GM19238 (cell line): ENCODE measurements at regions not wholly inside any gene's neighbourhood (a gene's known extent, or its start where the extent isn't known, plus 50 kb on each side); places are given as distances from the start of the nearest gene placed in this dataset.
"Not testable (repeated sequence)": the region's sequence is repeated elsewhere in the genome, so short reads cannot be mapped to it uniquely, and the experiment has no call there.

Experiments
- DNase-seq: peaks from one replicate; pipeline ENCODE4 v3.0.0; 2011; ENCODE audit warnings: low spot score; ENCODE audit not compliant: insufficient read length

- peak; percentile 8 for DNase-seq
Observed at GRCh38 chr1:166489670-166490436, 323.1 kb upstream of the FAM78B start.

GRCh38 chr1:166490437-166490991, 323.7 kb upstream of the FAM78B start:
- peak; percentile 23 for DNase-seq

GRCh38 chr1:166493765-166494164, 327.0 kb upstream of the FAM78B start:
- DNase-seq, result not testable (repeated sequence)

GRCh38 chr1:166507347-166507746, 331.9 kb upstream of the POGK start:
- DNase-seq, result no peak

- DNase-seq, result no peak
Observed at GRCh38 chr1:166511761-166512160, 327.5 kb upstream of the POGK start.

- DNase-seq, result no peak
Observed at GRCh38 chr1:166514067-166514466, 325.2 kb upstream of the POGK start.

- no peak for DNase-seq
Observed at GRCh38 chr1:166527752-166528151, 311.5 kb upstream of the POGK start.

GRCh38 chr1:166538646-166539045, 300.6 kb upstream of the POGK start:
- DNase-seq, result no peak

- DNase-seq, result no peak
Observed at GRCh38 chr1:166544036-166544435, 295.2 kb upstream of the POGK start.

GRCh38 chr1:166544561-166544960, 294.7 kb upstream of the POGK start:
- no peak for DNase-seq

GRCh38 chr1:166552706-166553105, 286.6 kb upstream of the POGK start:
- no peak for DNase-seq

GRCh38 chr1:166570954-166571353, 268.3 kb upstream of the POGK start:
- no peak for DNase-seq

GRCh38 chr1:166573199-166573598, 266.1 kb upstream of the POGK start:
- no peak for DNase-seq

GRCh38 chr1:166579557-166580501, 259.4 kb upstream of the POGK start:
- DNase-seq, result no peak

GRCh38 chr1:166588741-166589140, 250.5 kb upstream of the POGK start:
- no peak for DNase-seq

GRCh38 chr1:166590161-166590560, 249.1 kb upstream of the POGK start:
- DNase-seq, result no peak

GRCh38 chr1:166594646-166595045, 244.6 kb upstream of the POGK start:
- no peak for DNase-seq

GRCh38 chr1:166597516-166597915, 241.8 kb upstream of the POGK start:
- no peak for DNase-seq

GRCh38 chr1:166600574-166600973, 238.7 kb upstream of the POGK start:
- DNase-seq, result no peak

- no peak for DNase-seq
Observed at GRCh38 chr1:166601650-166602278, 237.5 kb upstream of the POGK start.

- DNase-seq, result not testable (repeated sequence)
Observed at GRCh38 chr1:166602801-166603200, 236.5 kb upstream of the POGK start.

GRCh38 chr1:166603296-166603695, 236.0 kb upstream of the POGK start:
- no peak for DNase-seq
